ENCODE measurements at regions not wholly inside any gene's neighbourhood (a gene's known extent, or its start where the extent isn't known, plus 50 kb on each side); places are given as distances from the start of the nearest gene placed in this dataset.
"Not testable (repeated sequence)": the region's sequence is repeated elsewhere in the genome, so short reads cannot be mapped to it uniquely, and the experiment has no call there.

DNA sequence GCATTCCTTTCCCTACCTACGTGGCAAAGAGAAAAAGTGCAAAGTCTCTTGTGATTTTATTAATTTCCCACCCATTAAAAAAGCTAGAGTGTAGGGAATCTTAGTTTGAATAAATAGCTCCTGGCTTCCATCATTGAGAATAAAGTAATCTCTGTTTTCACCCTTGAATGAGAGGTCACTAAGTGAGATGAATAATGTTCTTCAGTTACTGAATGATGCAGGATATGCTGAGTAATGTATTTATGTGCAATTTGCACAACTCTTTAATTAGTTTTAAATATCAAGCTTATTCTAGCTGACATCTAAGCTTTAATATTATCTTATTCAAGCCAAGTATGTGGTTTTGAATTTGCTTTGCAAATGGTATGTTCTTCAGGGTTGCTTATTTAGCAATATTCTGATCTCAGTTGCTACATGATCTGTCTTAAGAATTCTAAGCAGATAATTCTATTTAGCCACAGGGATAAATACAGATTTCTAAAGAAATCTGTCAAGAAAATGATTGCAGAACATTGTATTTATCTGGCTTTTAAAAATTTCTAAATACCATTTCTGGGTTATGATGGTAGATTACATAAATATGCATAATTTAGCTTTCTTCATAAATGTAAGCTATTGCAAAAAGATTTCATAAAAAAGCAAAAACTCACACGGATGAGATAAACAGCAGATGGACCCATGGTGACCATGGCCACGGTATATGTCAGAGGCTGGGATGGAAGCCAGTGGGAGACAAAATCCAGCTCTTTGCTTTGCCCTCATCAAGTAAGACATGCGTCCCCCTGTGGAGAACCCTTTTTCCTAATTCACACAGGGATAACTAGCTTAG lies 141.0 kb downstream of the MACC1 start:
- no peak overlapping the region for H3K4me3 ChIP-seq
- no peaks in the 10 kb centered on the region for H3K9me3 ChIP-seq (ENCODE audit: low read depth)
- no peak overlapping the region for H2AFZ ChIP-seq (replicated peaks)
- H3K4me1 Mint-ChIP-seq, result peaks cover 8% of the 10 kb centered on the region
- H3K4me3 Mint-ChIP-seq, result no peak overlapping the region
- H3K4me2 ChIP-seq, result no peak overlapping the region
- H3F3A ChIP-seq (ENCODE audit: low read depth), result no peaks in the 10 kb centered on the region
- no peak overlapping the region for H3K9ac ChIP-seq
- no peak overlapping the region for H3K27ac ChIP-seq
- DNase-seq (ENCODE audit: low spot score), result no peak
- H3K36me3 ChIP-seq, result no peaks in the 10 kb centered on the region
- H3K27ac Mint-ChIP-seq, result no peak overlapping the region
- H3K27me3 ChIP-seq, result no peaks in the 10 kb centered on the region
- TF ChIP-seq EZH2phosphoT487 (IDR thresholded peaks at IDR 0.05) (no peak), EZH2 (IDR thresholded peaks at IDR 0.05) (no peak)
- TF ChIP-seq, protein P1, sequence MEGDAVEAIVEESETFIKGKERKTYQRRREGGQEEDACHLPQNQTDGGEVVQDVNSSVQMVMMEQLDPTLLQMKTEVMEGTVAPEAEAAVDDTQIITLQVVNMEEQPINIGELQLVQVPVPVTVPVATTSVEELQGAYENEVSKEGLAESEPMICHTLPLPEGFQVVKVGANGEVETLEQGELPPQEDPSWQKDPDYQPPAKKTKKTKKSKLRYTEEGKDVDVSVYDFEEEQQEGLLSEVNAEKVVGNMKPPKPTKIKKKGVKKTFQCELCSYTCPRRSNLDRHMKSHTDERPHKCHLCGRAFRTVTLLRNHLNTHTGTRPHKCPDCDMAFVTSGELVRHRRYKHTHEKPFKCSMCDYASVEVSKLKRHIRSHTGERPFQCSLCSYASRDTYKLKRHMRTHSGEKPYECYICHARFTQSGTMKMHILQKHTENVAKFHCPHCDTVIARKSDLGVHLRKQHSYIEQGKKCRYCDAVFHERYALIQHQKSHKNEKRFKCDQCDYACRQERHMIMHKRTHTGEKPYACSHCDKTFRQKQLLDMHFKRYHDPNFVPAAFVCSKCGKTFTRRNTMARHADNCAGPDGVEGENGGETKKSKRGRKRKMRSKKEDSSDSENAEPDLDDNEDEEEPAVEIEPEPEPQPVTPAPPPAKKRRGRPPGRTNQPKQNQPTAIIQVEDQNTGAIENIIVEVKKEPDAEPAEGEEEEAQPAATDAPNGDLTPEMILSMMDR (IDR thresholded peaks at IDR 0.05), result no peak
- H3K36me3 Mint-ChIP-seq, result no peaks in the 10 kb centered on the region
- no peaks in the 10 kb centered on the region for H3K79me2 ChIP-seq (ENCODE audit: low read depth)
- H3K4me1 ChIP-seq, result no peaks in the 10 kb centered on the region
- peaks cover 2% of the 10 kb centered on the region for H3K9me3 Mint-ChIP-seq
- no peaks in the 10 kb centered on the region for H4K20me1 ChIP-seq (ENCODE audit: low read depth)
- peaks cover 2% of the 10 kb centered on the region for H3K27me3 Mint-ChIP-seq (ENCODE audit: insufficient read depth, low read depth)

DNA sequence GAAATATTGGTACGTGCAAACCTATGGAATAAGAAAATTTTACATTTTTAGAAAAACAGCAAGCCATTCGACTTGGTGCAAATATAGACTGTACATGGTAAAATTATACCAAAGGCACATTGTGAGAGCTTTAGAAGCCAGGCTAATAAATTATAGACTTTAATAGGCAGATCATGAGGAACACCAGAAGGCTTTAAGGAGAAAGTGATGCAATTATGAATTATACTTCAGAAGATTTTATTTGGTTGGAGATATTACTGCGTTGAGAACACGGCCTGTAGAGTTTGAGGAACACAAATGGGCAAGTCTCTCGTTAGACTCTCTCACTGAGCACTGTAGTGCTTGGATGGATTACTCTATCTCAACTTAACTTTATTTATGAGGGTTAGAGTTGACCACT lies 141.7 kb downstream of the MACC1 start:
- Histone ChIP-seq H3K4me3 (no peak overlapping the region), H3K27me3 (no peaks in the 10 kb centered on the region), H3K36me3 (no peaks in the 10 kb centered on the region), H3K4me1 (no peaks in the 10 kb centered on the region), H2AFZ (replicated peaks) (no peak overlapping the region), H4K20me1 (ENCODE audit: low read depth) (no peaks in the 10 kb centered on the region), H3K9me3 (ENCODE audit: low read depth) (no peaks in the 10 kb centered on the region), H3K9ac (no peak overlapping the region), H3K79me2 (ENCODE audit: low read depth) (no peaks in the 10 kb centered on the region), H3F3A (ENCODE audit: low read depth) (no peaks in the 10 kb centered on the region), H3K27ac (no peak overlapping the region), H3K4me2 (no peak overlapping the region)
- H3K27ac Mint-ChIP-seq, result no peak overlapping the region
- H3K4me3 Mint-ChIP-seq, result no peak overlapping the region
- H3K36me3 Mint-ChIP-seq, result no peaks in the 10 kb centered on the region
- peaks cover 8% of the 10 kb centered on the region for H3K4me1 Mint-ChIP-seq
- TF ChIP-seq, protein P1 (IDR thresholded peaks at IDR 0.05), result no peak
- TF ChIP-seq EZH2phosphoT487 (IDR thresholded peaks at IDR 0.05), result no peak
- TF ChIP-seq EZH2 (IDR thresholded peaks at IDR 0.05), result no peak
- peaks cover 4% of the 10 kb centered on the region for H3K9me3 Mint-ChIP-seq
- no peak for DNase-seq (ENCODE audit: low spot score)
- H3K27me3 Mint-ChIP-seq (ENCODE audit: insufficient read depth, low read depth), result peaks cover 2% of the 10 kb centered on the region

DNA sequence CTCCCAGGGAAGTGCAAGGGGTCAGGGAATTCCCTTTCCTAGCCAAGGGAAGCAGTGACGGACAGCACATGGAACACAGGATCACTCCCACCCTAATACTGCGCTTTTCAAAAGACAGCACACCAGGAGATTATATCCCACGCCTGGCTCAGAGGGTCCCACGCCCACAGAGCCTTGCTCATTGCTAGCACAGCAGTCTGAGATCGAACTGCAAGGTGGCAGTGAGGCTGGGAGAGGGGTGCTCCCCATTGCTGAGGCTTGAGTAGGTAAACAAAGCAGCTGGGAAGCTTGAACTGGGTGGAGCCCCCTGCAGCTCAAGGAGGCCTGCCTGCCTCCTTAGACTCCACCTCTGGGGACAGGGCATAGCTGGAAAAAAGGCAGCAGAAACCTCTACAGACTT lies 149.2 kb downstream of the MACC1 start:
- H3K79me2 ChIP-seq (ENCODE audit: low read depth); H2AFZ ChIP-seq (replicated peaks); H3K4me3 Mint-ChIP-seq; H3F3A ChIP-seq (ENCODE audit: low read depth); H3K4me2 ChIP-seq; H3K36me3 ChIP-seq; H3K36me3 Mint-ChIP-seq; H3K9me3 ChIP-seq (ENCODE audit: low read depth); H3K27ac ChIP-seq; H3K27me3 Mint-ChIP-seq (ENCODE audit: insufficient read depth, low read depth); H3K9ac ChIP-seq; H3K4me3 ChIP-seq; DNase-seq (ENCODE audit: low spot score); H4K20me1 ChIP-seq (ENCODE audit: low read depth); H3K27me3 ChIP-seq; H3K27ac Mint-ChIP-seq: not testable (repeated sequence)
- Mint-ChIP-seq H3K9me3 (peaks cover 19% of the 10 kb centered on the region), H3K4me1 (peaks cover 22% of the 10 kb centered on the region)
- H3K4me1 ChIP-seq, result peaks cover 11% of the 10 kb centered on the region
